Femur (tissue), 1 donor: ENCODE measurements at regions not wholly inside any gene's neighbourhood (a gene's known extent, or its start where the extent isn't known, plus 50 kb on each side); places are given as distances from the start of the nearest gene placed in this dataset.

Source experiments
- DNase-seq: peaks from one replicate; pipeline ENCODE4 v3.0.0-alpha.2; 2017

GRCh38 chr10:8576911-8577310 lies 522.4 kb downstream of the GATA3 start:
- DNase-seq: no peak

GRCh38 chr10:8577686-8578085 lies 523.2 kb downstream of the GATA3 start:
- no peak for DNase-seq

- DNase-seq: no peak
Observed at GRCh38 chr10:8581521-8582225, 527.2 kb downstream of the GATA3 start.

- no peak for DNase-seq
Observed at GRCh38 chr10:8583096-8583495, 528.6 kb downstream of the GATA3 start.

GRCh38 chr10:8584666-8585065 lies 530.2 kb downstream of the GATA3 start:
- DNase-seq: no peak

GRCh38 chr10:8586504-8586903 lies 532.0 kb downstream of the GATA3 start:
- DNase-seq: no peak

- no peak for DNase-seq
Observed at GRCh38 chr10:8588135-8588534, 533.6 kb downstream of the GATA3 start.

GRCh38 chr10:8590518-8590917 lies 536.0 kb downstream of the GATA3 start:
- no peak for DNase-seq

- DNase-seq: no peak
Observed at GRCh38 chr10:8591640-8592039, 537.2 kb downstream of the GATA3 start.

- DNase-seq: no peak
Observed at GRCh38 chr10:8594176-8594575, 539.7 kb downstream of the GATA3 start.

GRCh38 chr10:8594711-8595110 lies 540.2 kb downstream of the GATA3 start:
- DNase-seq: no peak

GRCh38 chr10:8595140-8595539 lies 540.7 kb downstream of the GATA3 start:
- DNase-seq: no peak

GRCh38 chr10:8596929-8597472 lies 542.5 kb downstream of the GATA3 start:
- DNase-seq: no peak

GRCh38 chr10:8600192-8600591 lies 545.7 kb downstream of the GATA3 start:
- DNase-seq: no peak

- no peak for DNase-seq
Observed at GRCh38 chr10:8602821-8603220, 548.3 kb downstream of the GATA3 start.

- no peak for DNase-seq
Observed at GRCh38 chr10:8614054-8614565, 559.6 kb downstream of the GATA3 start.

- DNase-seq: no peak
Observed at GRCh38 chr10:8615118-8615517, 560.6 kb downstream of the GATA3 start.

GRCh38 chr10:8616166-8616565 lies 561.7 kb downstream of the GATA3 start:
- DNase-seq: no peak

- no peak for DNase-seq
Observed at GRCh38 chr10:8617792-8618191, 563.3 kb downstream of the GATA3 start.

GRCh38 chr10:8618834-8619233 lies 564.3 kb downstream of the GATA3 start:
- DNase-seq: no peak

- no peak for DNase-seq
Observed at GRCh38 chr10:8628351-8628750, 573.9 kb downstream of the GATA3 start.

GRCh38 chr10:8633909-8634308 lies 579.4 kb downstream of the GATA3 start:
- no peak for DNase-seq

- no peak for DNase-seq
Observed at GRCh38 chr10:8636371-8636770, 581.9 kb downstream of the GATA3 start.

GRCh38 chr10:8637640-8638039 lies 583.2 kb downstream of the GATA3 start:
- DNase-seq: no peak
